Esophagus squamous epithelium (tissue), 4 donors: ENCODE measurements at regions not wholly inside any gene's neighbourhood (a gene's known extent, or its start where the extent isn't known, plus 50 kb on each side); places are given as distances from the start of the nearest gene placed in this dataset.

ENCODE experiments used
- POLR2A ChIP-seq, 4 donors: fragments of 450-650 bp; IDR thresholded peaks; one replicate each; pipeline ENCODE4 v1.6.1; 2017; ENCODE audit warnings: antibody characterized with exemption in 4 of 4, mild to moderate bottlenecking in 4 of 4, moderate library complexity in 3 of 4
- TF ChIP-seq, protein P1 (sequence below), 6 experiments: fragments of 450-650 bp in 4 of 6; fragments of 200-600 bp in 2 of 6; sonication (generic) in 2 of 6; IDR thresholded peaks; one replicate each; pipeline ENCODE4 v1.5.1; 2016 to 2019; ENCODE audit warnings: antibody characterized with exemption in 6 of 6, mild to moderate bottlenecking in 4 of 6, moderate library complexity in 4 of 6

- TF ChIP-seq, protein P1, sequence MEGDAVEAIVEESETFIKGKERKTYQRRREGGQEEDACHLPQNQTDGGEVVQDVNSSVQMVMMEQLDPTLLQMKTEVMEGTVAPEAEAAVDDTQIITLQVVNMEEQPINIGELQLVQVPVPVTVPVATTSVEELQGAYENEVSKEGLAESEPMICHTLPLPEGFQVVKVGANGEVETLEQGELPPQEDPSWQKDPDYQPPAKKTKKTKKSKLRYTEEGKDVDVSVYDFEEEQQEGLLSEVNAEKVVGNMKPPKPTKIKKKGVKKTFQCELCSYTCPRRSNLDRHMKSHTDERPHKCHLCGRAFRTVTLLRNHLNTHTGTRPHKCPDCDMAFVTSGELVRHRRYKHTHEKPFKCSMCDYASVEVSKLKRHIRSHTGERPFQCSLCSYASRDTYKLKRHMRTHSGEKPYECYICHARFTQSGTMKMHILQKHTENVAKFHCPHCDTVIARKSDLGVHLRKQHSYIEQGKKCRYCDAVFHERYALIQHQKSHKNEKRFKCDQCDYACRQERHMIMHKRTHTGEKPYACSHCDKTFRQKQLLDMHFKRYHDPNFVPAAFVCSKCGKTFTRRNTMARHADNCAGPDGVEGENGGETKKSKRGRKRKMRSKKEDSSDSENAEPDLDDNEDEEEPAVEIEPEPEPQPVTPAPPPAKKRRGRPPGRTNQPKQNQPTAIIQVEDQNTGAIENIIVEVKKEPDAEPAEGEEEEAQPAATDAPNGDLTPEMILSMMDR (IDR thresholded peaks at IDR 0.05) = no peak
- TF ChIP-seq POLR2A (IDR thresholded peaks at IDR 0.05) = no peak
Measured at GRCh38 chr19:28465371-28466086, 747.4 kb downstream of the UQCRFS1 start.
